ENCODE measurements at regions not wholly inside any gene's neighbourhood (a gene's known extent, or its start where the extent isn't known, plus 50 kb on each side); places are given as distances from the start of the nearest gene placed in this dataset.

GRCh38 chr9:80881940-80882339, 807.4 kb downstream of the TLE1 start:
- DNase-seq, result no peak
- H3K36me3 Mint-ChIP-seq, result peaks cover 0 to 2% (median 0%) of the 10 kb centered on the region in 3 donors
- peaks cover 2 to 30% (median 2%) of the 10 kb centered on the region in 5 donors for H3K9me3 Mint-ChIP-seq
- POLR2A ChIA-PET, result no interaction called here
- Histone ChIP-seq H3K9me3 (ENCODE audit: low read length) (no peaks in the 10 kb centered on the region), H3K36me3 (ENCODE audit: insufficient read depth, low read length) (no peaks in the 10 kb centered on the region), H3K27me3 (ENCODE audit: insufficient read depth, low read length, poor library complexity, severe bottlenecking) (no peaks in the 10 kb centered on the region), H3K4me1 (ENCODE audit: insufficient read depth, low read length) (no peaks in the 10 kb centered on the region), H3K4me3 (ENCODE audit: low read length) (no peak overlapping the region), H3K27ac (ENCODE audit: low read depth, low read length) (no peak overlapping the region)
- H3K27me3 Mint-ChIP-seq, result no peaks in the 10 kb centered on the region
- CTCF ChIA-PET, result no interaction called here
- H3K27ac Mint-ChIP-seq, result no peak overlapping the region
- no peak overlapping the region for H3K4me3 Mint-ChIP-seq
- no peaks in the 10 kb centered on the region for H3K4me1 Mint-ChIP-seq

GRCh38 chr9:80881320-80881719, 808.0 kb downstream of the TLE1 start:
- ChIA-PET POLR2A (no interaction called here), CTCF (no interaction called here)
- DNase-seq, result no peak
- no peak overlapping the region for H3K27ac Mint-ChIP-seq
- no peak overlapping the region for H3K4me3 ChIP-seq (ENCODE audit: low read length)
- no peaks in the 10 kb centered on the region for H3K9me3 ChIP-seq (ENCODE audit: low read length)
- H3K4me1 ChIP-seq (ENCODE audit: insufficient read depth, low read length), result no peaks in the 10 kb centered on the region
- no peaks in the 10 kb centered on the region for H3K36me3 ChIP-seq (ENCODE audit: insufficient read depth, low read length)
- peaks cover 2 to 30% (median 4%) of the 10 kb centered on the region in 5 donors for H3K9me3 Mint-ChIP-seq
- no peaks in the 10 kb centered on the region for H3K27me3 ChIP-seq (ENCODE audit: insufficient read depth, low read length, poor library complexity, severe bottlenecking)
- no peak overlapping the region for H3K4me3 Mint-ChIP-seq
- H3K27ac ChIP-seq (ENCODE audit: low read depth, low read length), result no peak overlapping the region
- H3K4me1 Mint-ChIP-seq, result no peaks in the 10 kb centered on the region
- H3K36me3 Mint-ChIP-seq, result peaks cover 0 to 2% (median 0%) of the 10 kb centered on the region in 3 donors
- no peaks in the 10 kb centered on the region for H3K27me3 Mint-ChIP-seq

GRCh38 chr9:80878556-80878955, 810.8 kb downstream of the TLE1 start:
- POLR2A ChIA-PET, result no interaction called here
- H3K27me3 ChIP-seq (ENCODE audit: insufficient read depth, low read length, poor library complexity, severe bottlenecking), result no peaks in the 10 kb centered on the region
- H3K9me3 Mint-ChIP-seq, result peaks cover 2 to 21% (median 5%) of the 10 kb centered on the region in 5 donors

GRCh38 chr9:80875947-80876346, 813.4 kb downstream of the TLE1 start:
- Mint-ChIP-seq H3K4me1 (no peaks in the 10 kb centered on the region), H3K27me3 (no peaks in the 10 kb centered on the region), H3K36me3 (no peaks in the 10 kb centered on the region), H3K9me3 (peaks cover 0 to 12% (median 5%) of the 10 kb centered on the region in 5 donors), H3K4me3 (no peak overlapping the region), H3K27ac (no peak overlapping the region)
- CTCF ChIA-PET, result no interaction called here
- POLR2A ChIA-PET, result no interaction called here
- no peaks in the 10 kb centered on the region for H3K9me3 ChIP-seq (ENCODE audit: low read length)
- H3K4me1 ChIP-seq (ENCODE audit: insufficient read depth, low read length), result no peaks in the 10 kb centered on the region
- H3K36me3 ChIP-seq (ENCODE audit: insufficient read depth, low read length), result no peaks in the 10 kb centered on the region
- H3K4me3 ChIP-seq (ENCODE audit: low read length), result no peak overlapping the region
- no peak overlapping the region for H3K27ac ChIP-seq (ENCODE audit: low read depth, low read length)
- no peak for DNase-seq
- H3K27me3 ChIP-seq (ENCODE audit: insufficient read depth, low read length, poor library complexity, severe bottlenecking), result no peaks in the 10 kb centered on the region

More at GRCh38 chr9:80878556-80878955, 810.8 kb downstream of the TLE1 start:
- CTCF ChIA-PET, result no interaction called here
- Mint-ChIP-seq H3K36me3 (peaks cover 0 to under 1% (median 0%) of the 10 kb centered on the region in 3 donors), H3K27ac (no peak overlapping the region), H3K4me3 (no peak overlapping the region), H3K4me1 (no peaks in the 10 kb centered on the region), H3K27me3 (no peaks in the 10 kb centered on the region)
- H3K36me3 ChIP-seq (ENCODE audit: insufficient read depth, low read length), result no peaks in the 10 kb centered on the region
- no peak overlapping the region for H3K27ac ChIP-seq (ENCODE audit: low read depth, low read length)
- DNase-seq, result no peak
- no peak overlapping the region for H3K4me3 ChIP-seq (ENCODE audit: low read length)
- H3K4me1 ChIP-seq (ENCODE audit: insufficient read depth, low read length), result no peaks in the 10 kb centered on the region
- H3K9me3 ChIP-seq (ENCODE audit: low read length), result no peaks in the 10 kb centered on the region

GRCh38 chr9:80874276-80874675, 815.1 kb downstream of the TLE1 start:
- H3K27ac Mint-ChIP-seq, result no peak overlapping the region
- POLR2A ChIA-PET, result no interaction called here

GRCh38 chr9:80873861-80874260, 815.5 kb downstream of the TLE1 start:
- H3K9me3 ChIP-seq (ENCODE audit: low read length), result no peaks in the 10 kb centered on the region
- H3K27ac ChIP-seq (ENCODE audit: low read depth, low read length), result no peak overlapping the region
- POLR2A ChIA-PET, result no interaction called here
- no peaks in the 10 kb centered on the region for H3K27me3 Mint-ChIP-seq
- H3K4me3 ChIP-seq (ENCODE audit: low read length), result no peak overlapping the region
- H3K36me3 ChIP-seq (ENCODE audit: insufficient read depth, low read length), result no peaks in the 10 kb centered on the region
- peaks cover 0 to 14% (median 4%) of the 10 kb centered on the region in 5 donors for H3K9me3 Mint-ChIP-seq
- CTCF ChIA-PET, result no interaction called here
- H3K36me3 Mint-ChIP-seq, result no peaks in the 10 kb centered on the region
- no peak overlapping the region for H3K27ac Mint-ChIP-seq
- no peaks in the 10 kb centered on the region for H3K27me3 ChIP-seq (ENCODE audit: insufficient read depth, low read length, poor library complexity, severe bottlenecking)
- no peaks in the 10 kb centered on the region for H3K4me1 Mint-ChIP-seq
- no peak for DNase-seq
- no peaks in the 10 kb centered on the region for H3K4me1 ChIP-seq (ENCODE audit: insufficient read depth, low read length)
- no peak overlapping the region for H3K4me3 Mint-ChIP-seq

More at GRCh38 chr9:80874276-80874675, 815.1 kb downstream of the TLE1 start:
- Mint-ChIP-seq H3K27me3 (no peaks in the 10 kb centered on the region), H3K9me3 (peaks cover 0 to 12% (median 3%) of the 10 kb centered on the region in 5 donors), H3K4me1 (no peaks in the 10 kb centered on the region), H3K4me3 (no peak overlapping the region), H3K36me3 (no peaks in the 10 kb centered on the region)
- no peaks in the 10 kb centered on the region for H3K27me3 ChIP-seq (ENCODE audit: insufficient read depth, low read length, poor library complexity, severe bottlenecking)
- no peak overlapping the region for H3K4me3 ChIP-seq (ENCODE audit: low read length)
- H3K27ac ChIP-seq (ENCODE audit: low read depth, low read length), result no peak overlapping the region
- no peaks in the 10 kb centered on the region for H3K9me3 ChIP-seq (ENCODE audit: low read length)
- no peak for DNase-seq
- no peaks in the 10 kb centered on the region for H3K4me1 ChIP-seq (ENCODE audit: insufficient read depth, low read length)
- CTCF ChIA-PET, result no interaction called here
- no peaks in the 10 kb centered on the region for H3K36me3 ChIP-seq (ENCODE audit: insufficient read depth, low read length)

- DNase-seq, result no peak
- ChIA-PET CTCF (no interaction called here), POLR2A (no interaction called here)
- Histone ChIP-seq H3K27ac (ENCODE audit: low read depth, low read length) (no peak overlapping the region), H3K27me3 (ENCODE audit: insufficient read depth, low read length, poor library complexity, severe bottlenecking) (no peaks in the 10 kb centered on the region), H3K9me3 (ENCODE audit: low read length) (no peaks in the 10 kb centered on the region), H3K4me3 (ENCODE audit: low read length) (no peak overlapping the region), H3K36me3 (ENCODE audit: insufficient read depth, low read length) (no peaks in the 10 kb centered on the region), H3K4me1 (ENCODE audit: insufficient read depth, low read length) (no peaks in the 10 kb centered on the region)
- no peak overlapping the region for H3K4me3 Mint-ChIP-seq
- no peak overlapping the region for H3K27ac Mint-ChIP-seq
- no peaks in the 10 kb centered on the region for H3K27me3 Mint-ChIP-seq
- peaks cover 3 to 25% (median 10%) of the 10 kb centered on the region in 5 donors for H3K9me3 Mint-ChIP-seq
- H3K4me1 Mint-ChIP-seq, result no peaks in the 10 kb centered on the region
- no peaks in the 10 kb centered on the region for H3K36me3 Mint-ChIP-seq
These were observed 817.8 kb downstream of the TLE1 start for GRCh38 chr9:80871596-80871995.

- Histone ChIP-seq H3K4me1 (ENCODE audit: insufficient read depth, low read length) (no peaks in the 10 kb centered on the region), H3K4me3 (ENCODE audit: low read length) (no peak overlapping the region), H3K27me3 (ENCODE audit: insufficient read depth, low read length, poor library complexity, severe bottlenecking) (no peaks in the 10 kb centered on the region), H3K36me3 (ENCODE audit: insufficient read depth, low read length) (no peaks in the 10 kb centered on the region), H3K27ac (ENCODE audit: low read depth, low read length) (no peak overlapping the region), H3K9me3 (ENCODE audit: low read length) (no peaks in the 10 kb centered on the region)
- no peak overlapping the region for H3K4me3 Mint-ChIP-seq
- no peak for DNase-seq
- H3K27me3 Mint-ChIP-seq, result no peaks in the 10 kb centered on the region
- H3K36me3 Mint-ChIP-seq, result no peaks in the 10 kb centered on the region
- ChIA-PET POLR2A (no interaction called here), CTCF (no interaction called here)
- H3K27ac Mint-ChIP-seq, result no peak overlapping the region
- H3K4me1 Mint-ChIP-seq, result no peaks in the 10 kb centered on the region
- peaks cover 2 to 32% (median 10%) of the 10 kb centered on the region in 5 donors for H3K9me3 Mint-ChIP-seq
These were observed 821.6 kb downstream of the TLE1 start for GRCh38 chr9:80867731-80868130.
